GM18907 (cell line): ENCODE measurements at regions not wholly inside any gene's neighbourhood (a gene's known extent, or its start where the extent isn't known, plus 50 kb on each side); places are given as distances from the start of the nearest gene placed in this dataset.
"Not testable (repeated sequence)": the region's sequence is repeated elsewhere in the genome, so short reads cannot be mapped to it uniquely, and the experiment has no call there.

Experiments used
- ATAC-seq: cut with Tn5 transposase; IDR thresholded peaks from one replicate; pipeline ENCODE4 v1.9.1; 2021; ENCODE audit warnings: mild to moderate bottlenecking, moderate library complexity; ENCODE audit not compliant: unreplicated experiment

DNA sequence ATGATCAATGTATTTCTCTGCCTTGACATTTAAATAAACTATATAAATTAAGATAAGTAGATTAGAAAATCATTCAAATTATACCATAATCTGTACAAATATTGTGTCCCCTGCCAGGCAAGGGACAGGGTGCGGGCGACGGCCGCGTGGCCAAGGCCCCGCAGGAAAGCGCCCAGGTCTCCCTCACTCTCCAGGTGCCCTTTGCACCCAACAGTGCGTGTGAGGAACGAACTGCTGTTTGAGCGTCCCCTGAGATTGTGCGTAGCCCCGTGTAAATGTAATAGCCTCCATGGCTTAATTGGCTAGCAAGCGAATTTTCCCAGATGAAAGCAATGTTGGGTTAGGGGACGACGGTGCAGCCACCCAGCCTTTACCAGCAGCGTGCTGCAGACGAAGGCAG, 161.4 kb downstream of the SYT15 start:
- ATAC-seq, result not testable (repeated sequence)

- not testable (repeated sequence) for ATAC-seq
Observed at GRCh38 chr10:46749003-46749402, 162.2 kb upstream of the PTPN20 start.

GRCh38 chr10:46749470-46749869, 161.8 kb upstream of the PTPN20 start:
- peak; percentile 70 for ATAC-seq

DNA sequence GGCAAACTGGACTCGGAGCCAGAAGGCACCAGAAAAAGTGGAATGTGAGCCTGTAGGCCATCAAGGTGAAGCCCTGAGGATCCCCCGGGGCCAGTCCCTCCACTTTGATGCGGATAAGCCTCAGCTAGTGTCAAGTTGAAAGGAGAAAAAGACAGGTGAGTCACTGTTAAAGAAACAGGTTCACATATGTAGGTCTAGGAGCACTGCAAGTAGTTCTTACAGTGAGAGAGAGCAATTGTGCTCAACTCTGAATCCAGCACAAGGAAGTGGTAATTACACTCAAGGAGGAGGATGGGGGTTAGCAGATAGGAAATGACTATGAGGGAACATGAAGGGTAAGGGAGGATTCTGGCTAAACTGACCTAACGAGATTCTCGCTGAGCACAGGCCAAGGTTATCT, 157.5 kb upstream of the PTPN20 start:
- ATAC-seq, result not testable (repeated sequence)

- peak; percentile 94 for ATAC-seq
Observed at GRCh38 chr10:46761471-46761870, 149.8 kb upstream of the PTPN20 start.

GRCh38 chr10:46768515-46769291, 142.5 kb upstream of the PTPN20 start:
- not testable (repeated sequence) for ATAC-seq

DNA sequence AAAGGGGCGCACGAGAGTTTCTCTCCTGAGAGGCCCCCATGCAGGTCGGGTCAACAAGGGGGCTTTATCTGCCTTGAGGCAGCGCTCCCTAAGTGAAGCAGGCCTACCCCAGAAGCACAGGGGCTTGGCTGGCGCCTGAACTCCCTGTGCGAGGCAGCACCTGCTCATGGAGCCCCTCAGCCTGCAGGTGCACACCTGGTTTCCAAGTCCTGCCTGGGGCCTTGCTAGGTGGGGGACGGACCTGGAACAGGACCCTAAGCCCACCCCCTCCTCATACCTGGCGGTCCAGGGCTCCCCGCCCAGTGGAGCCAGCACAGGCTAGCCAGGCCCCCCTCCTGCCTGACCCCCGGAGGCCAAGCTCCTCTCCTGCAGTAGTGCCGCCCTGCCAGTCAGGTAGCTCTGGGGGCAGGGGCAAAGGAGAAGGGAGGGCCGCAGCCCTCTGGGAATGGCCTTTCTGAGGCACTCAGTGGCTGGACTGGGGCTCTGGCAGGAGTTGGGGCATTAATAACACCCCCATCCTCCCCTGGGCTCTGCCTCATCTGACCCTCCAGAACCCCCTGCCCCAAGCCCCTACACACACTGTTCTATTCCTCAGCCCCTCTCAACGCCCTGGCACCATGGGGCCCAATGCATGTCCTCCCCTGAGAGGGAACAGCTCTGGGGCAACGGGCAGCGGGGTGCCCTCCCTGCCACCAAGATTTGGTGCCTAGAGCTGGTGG, 137.9 kb upstream of the PTPN20 start:
- ATAC-seq, result not testable (repeated sequence)

DNA sequence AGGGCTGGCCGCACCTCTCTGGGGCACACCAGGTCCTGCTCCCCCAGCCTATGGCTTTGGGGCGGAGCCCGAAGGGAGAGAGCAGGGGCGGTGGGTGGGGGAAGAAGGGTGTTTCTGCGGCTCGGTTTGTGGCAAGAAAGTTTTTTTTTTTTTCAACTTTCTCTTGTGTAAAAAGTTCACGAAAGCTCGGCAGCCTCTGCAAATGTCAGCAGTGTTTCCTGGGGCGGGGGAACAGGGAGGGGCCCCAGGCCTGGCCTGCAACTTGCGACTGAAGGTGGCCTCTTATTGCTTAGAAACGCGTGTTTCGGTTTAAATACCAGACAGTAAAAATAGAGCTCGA, 137.4 kb upstream of the PTPN20 start:
- ATAC-seq, result not testable (repeated sequence)

DNA sequence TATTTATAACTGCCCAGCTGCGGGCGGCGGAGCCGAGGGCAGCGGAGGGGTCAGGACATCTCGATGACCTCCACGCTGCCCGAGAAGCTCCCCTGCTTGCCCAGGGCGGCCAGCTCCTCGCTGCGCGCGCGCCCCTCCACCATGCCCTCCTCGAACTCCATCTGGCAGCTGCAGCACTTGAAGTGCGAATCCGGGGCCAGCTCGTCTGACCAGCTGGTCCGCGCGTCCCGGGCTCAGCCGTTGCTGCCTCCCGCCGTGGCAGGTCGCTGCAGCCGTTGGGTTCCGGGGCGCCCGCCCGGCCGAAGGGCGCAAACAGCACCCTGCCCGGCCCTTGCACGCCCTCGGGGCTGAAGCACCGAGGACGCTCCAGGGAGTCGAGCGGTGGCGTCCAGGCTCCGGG, 136.9 kb upstream of the PTPN20 start:
- not testable (repeated sequence) for ATAC-seq

GRCh38 chr10:46774945-46775667, 136.1 kb upstream of the PTPN20 start:
- ATAC-seq, result not testable (repeated sequence)

DNA sequence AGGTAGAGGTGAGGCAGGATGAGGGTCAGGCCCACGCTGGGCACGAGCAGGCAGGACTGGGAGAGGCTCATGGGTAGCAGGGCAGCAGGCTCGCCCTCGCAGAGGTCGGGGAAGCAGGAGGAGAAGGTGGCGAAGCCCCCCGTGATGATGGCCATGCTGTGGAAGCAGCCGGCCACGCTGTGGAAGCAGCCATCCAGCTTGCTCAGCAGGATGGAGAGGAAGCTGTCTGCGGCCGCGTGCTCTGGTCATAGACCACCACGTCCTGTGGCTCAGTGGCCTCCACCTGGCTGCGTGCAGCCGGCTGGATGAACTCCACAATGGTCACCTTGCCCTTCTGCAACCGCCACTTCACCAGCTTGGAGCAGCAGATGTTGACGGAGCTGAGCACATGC, 135.6 kb upstream of the PTPN20 start:
- ATAC-seq, result not testable (repeated sequence)

DNA sequence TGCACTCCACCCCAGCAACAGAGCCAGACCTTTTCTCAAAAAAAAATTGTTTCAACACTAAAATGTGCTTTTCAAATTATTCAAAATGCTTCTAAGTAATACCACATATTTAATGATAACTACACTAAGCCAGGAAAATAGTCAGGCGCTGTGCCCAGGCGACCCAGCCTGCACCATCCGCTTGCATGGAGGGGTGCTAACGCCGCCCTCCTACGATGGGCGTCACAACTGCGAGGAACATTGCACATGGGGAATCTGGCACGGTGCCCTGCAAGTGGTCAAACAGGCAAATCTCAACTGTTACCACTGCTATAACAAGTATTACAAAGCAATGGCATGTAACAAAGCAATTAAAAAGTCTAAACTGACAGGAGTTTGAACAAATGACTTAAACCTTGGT, 131.7 kb upstream of the PTPN20 start:
- ATAC-seq, result not testable (repeated sequence)

DNA sequence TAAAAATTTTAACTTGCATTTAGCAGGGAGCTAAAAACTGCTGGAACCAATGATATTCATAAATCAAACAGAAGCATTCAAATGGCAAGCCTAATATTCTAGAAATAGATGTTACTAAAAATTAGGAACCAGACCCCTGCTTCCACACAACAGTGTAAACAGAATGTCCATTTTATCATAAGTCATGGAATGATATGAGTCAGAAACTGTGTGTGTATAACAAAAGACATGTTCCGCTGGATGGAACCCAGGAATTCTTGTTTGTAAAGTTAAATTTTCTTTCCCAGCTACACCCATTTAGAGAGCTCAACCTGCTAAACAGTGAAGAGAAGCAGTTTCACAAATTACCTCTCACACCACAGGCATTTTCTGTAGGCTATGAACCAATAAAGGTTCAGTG, 131.1 kb upstream of the PTPN20 start:
- not testable (repeated sequence) for ATAC-seq

DNA sequence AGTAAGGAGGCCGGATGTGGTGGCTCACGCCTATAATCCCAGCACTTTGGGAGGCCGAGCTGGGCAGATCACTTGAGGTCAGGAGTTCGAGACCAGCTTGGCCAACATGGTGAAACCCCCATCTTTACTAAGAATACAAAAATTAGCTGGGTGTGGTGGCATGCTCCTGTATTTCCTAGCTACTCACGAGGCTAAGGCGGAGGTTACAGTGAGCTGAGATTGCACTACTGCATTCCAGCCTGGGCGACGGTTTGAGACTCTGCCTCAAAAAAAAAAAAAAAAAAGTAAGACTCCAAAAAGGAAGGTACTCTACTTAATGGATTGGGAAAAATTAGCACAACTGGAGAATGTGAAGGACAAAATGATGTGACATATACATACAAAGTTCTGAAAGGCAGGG, 130.2 kb upstream of the PTPN20 start:
- ATAC-seq, result not testable (repeated sequence)

GRCh38 chr10:46782001-46782874, 129.0 kb upstream of the PTPN20 start:
- peak; percentile 37 for ATAC-seq

DNA sequence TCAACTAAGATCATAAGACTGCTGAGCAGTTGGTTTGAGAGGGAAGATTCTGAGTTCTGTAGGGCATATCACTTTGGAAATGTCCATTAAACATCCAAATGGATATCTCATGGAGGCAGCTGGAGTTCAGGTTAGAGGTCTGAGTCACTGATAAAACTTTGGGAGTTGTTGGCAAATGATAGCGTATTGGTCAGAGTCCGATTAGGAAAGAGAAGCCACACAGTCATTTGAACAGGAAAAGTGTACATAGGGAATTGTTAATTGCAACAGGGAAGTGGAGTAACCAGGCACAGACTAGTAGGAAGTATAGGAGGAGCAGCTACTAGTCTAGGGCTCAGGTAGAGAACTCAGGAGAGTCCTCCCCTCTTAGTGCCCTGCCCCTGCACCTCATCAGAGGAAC, 126.6 kb upstream of the PTPN20 start:
- ATAC-seq, result not testable (repeated sequence)

DNA sequence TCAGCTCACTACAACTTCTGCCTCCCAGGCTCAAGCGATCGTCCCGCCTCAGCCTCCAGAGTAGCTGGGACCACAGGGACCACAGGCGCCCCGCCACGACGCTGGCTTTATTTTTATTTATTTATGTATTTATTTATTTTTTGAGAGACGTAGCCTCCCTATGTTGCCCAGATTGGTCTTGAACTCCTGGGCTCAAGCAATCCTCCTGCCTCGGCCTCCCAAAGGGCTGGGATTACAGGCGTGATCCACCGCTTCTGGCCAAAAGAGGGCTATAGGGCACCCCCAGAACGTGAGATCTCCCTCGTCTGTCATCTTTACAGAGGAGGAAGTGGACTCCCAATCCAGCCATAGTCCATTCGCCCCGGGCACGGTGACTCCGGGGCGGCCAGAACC, 125.1 kb upstream of the PTPN20 start:
- ATAC-seq, result not testable (repeated sequence)

DNA sequence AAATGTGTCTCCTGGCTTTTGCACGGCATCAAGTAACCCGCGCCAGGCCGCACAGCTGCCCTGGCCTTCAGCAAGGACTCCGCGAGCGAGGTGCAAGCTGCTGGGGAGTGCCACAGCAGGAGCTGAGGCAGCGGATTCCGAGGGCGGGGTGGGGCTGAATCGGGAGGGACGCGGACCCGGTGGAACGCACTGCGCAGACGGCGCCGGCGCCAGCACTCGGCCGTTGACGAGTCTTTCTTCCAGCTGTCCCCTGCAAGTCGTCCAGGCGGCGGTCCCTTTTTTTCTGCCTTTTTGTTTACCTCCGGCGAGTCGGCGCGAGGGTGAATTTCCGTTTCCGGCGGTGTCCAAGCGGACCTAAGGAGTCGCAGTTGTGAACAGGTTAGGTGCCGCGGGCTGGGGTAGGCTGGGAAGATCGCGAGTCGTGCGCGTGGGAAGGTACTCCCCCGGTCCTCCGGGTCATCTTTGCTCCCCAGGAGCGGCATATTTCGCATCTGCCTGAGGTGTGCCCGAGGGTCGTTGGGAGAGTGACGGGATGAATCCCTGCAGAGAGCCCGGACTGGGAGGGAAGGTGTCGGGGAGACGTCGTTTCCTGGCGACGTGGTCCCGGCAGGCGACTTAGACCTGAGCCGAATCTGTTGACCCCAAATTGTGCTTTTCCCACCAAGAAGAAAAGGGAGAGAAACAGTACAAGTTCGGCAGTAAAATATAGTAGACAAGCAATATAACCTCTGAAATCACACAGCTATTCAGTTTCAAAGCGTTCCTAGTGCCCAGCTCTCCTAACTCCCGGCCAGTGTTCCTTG, 124.5 kb upstream of the PTPN20 start:
- peak; percentile 86 for ATAC-seq

GRCh38 chr10:46787321-46787615, 124.0 kb upstream of the PTPN20 start:
- peak; percentile 54 for ATAC-seq
